GM18909 (cell line): ENCODE measurements at regions not wholly inside any gene's neighbourhood (a gene's known extent, or its start where the extent isn't known, plus 50 kb on each side); places are given as distances from the start of the nearest gene placed in this dataset.
"Not testable (repeated sequence)": the region's sequence is repeated elsewhere in the genome, so short reads cannot be mapped to it uniquely, and the experiment has no call there.

ENCODE experiments used
- ATAC-seq: cut with Tn5 transposase; IDR thresholded peaks from one replicate; pipeline ENCODE4 v1.9.1; 2021; ENCODE audit warnings: mild to moderate bottlenecking; ENCODE audit not compliant: unreplicated experiment, poor library complexity

- no peak for ATAC-seq
Observed at GRCh38 chr9:75197561-75197960, 109.2 kb downstream of the OSTF1 start.

GRCh38 chr9:75198436-75198835 is 110.1 kb downstream of the OSTF1 start:
- no peak for ATAC-seq

- ATAC-seq, result peak; percentile 43
Observed at GRCh38 chr9:75200892-75201470, 112.7 kb downstream of the OSTF1 start.

GRCh38 chr9:75201480-75202209 is 113.3 kb downstream of the OSTF1 start:
- no peak for ATAC-seq

GRCh38 chr9:75207997-75208396 is 119.7 kb downstream of the OSTF1 start:
- not testable (repeated sequence) for ATAC-seq

GRCh38 chr9:75210215-75210614 is 121.9 kb downstream of the OSTF1 start:
- no peak for ATAC-seq

GRCh38 chr9:75213765-75214164 is 125.5 kb downstream of the OSTF1 start:
- ATAC-seq, result no peak

- no peak for ATAC-seq
Observed at GRCh38 chr9:75226403-75227139, 138.3 kb downstream of the OSTF1 start.

- no peak for ATAC-seq
Observed at GRCh38 chr9:75228893-75229292, 140.6 kb downstream of the OSTF1 start.

- ATAC-seq, result no peak
Observed at GRCh38 chr9:75229605-75230332, 141.5 kb downstream of the OSTF1 start.

- no peak for ATAC-seq
Observed at GRCh38 chr9:75230469-75230868, 142.2 kb downstream of the OSTF1 start.

GRCh38 chr9:75231167-75231566 is 142.9 kb downstream of the OSTF1 start:
- no peak for ATAC-seq

- no peak for ATAC-seq
Observed at GRCh38 chr9:75233011-75233410, 144.7 kb downstream of the OSTF1 start.

GRCh38 chr9:75235632-75236031 is 147.3 kb downstream of the OSTF1 start:
- ATAC-seq, result no peak

- ATAC-seq, result peak; percentile 94
Observed at GRCh38 chr9:75238311-75238976, 150.1 kb downstream of the OSTF1 start.

- no peak for ATAC-seq
Observed at GRCh38 chr9:75239176-75239575, 150.9 kb downstream of the OSTF1 start.

GRCh38 chr9:75242426-75242825 is 154.1 kb downstream of the OSTF1 start:
- ATAC-seq, result no peak

GRCh38 chr9:75246949-75247348 is 158.6 kb downstream of the OSTF1 start:
- ATAC-seq, result no peak

GRCh38 chr9:75265525-75265972 is 177.2 kb downstream of the OSTF1 start:
- ATAC-seq, result peak; percentile 86

GRCh38 chr9:75269197-75269596 is 180.9 kb downstream of the OSTF1 start:
- no peak for ATAC-seq
